HEK293 (cell line): ENCODE measurements at regions not wholly inside any gene's neighbourhood (a gene's known extent, or its start where the extent isn't known, plus 50 kb on each side); places are given as distances from the start of the nearest gene placed in this dataset.

Source experiments
- BCL11A ChIP-seq: fragments of 450-650 bp; formaldehyde crosslinking; IDR thresholded peaks from 2 replicates; pipeline ENCODE4 v1.5.1; 2016; ENCODE audit warnings: low read depth, missing biosample characterization, missing genetic modification characterization
- FEZF1 ChIP-seq: fragments of 450-650 bp; formaldehyde crosslinking; IDR thresholded peaks from 2 replicates; pipeline ENCODE4 v1.5.1; 2016; ENCODE audit warnings: missing biosample characterization, missing genetic modification characterization
- GLIS2 ChIP-seq: fragments of 450-650 bp; formaldehyde crosslinking; IDR thresholded peaks from 2 replicates; pipeline ENCODE4 v1.5.1; 2016; ENCODE audit warnings: missing biosample characterization, missing genetic modification characterization
- KLF1 ChIP-seq: fragments of 450-650 bp; formaldehyde crosslinking; IDR thresholded peaks from 2 replicates; pipeline ENCODE4 v1.5.1; 2016; ENCODE audit warnings: missing biosample characterization, missing genetic modification characterization
- MEIS1 ChIP-seq: sonication (generic); formaldehyde crosslinking; IDR thresholded peaks from 2 replicates; pipeline ENCODE4 v1.8.1; 2022; ENCODE audit warnings: missing genetic modification reagents, mild to moderate bottlenecking, borderline replicate concordance
- SETDB1 ChIP-seq: IDR thresholded peaks from one replicate; pipeline ENCODE4 v1.6.1; 2017; ENCODE audit warnings: mild to moderate bottlenecking, low read length, moderate library complexity, mixed read lengths; ENCODE audit not compliant: insufficient read length
- ZEB2 ChIP-seq: fragments of 450-650 bp; formaldehyde crosslinking; IDR thresholded peaks from 2 replicates; pipeline ENCODE4 v1.5.1; 2016; ENCODE audit warnings: missing biosample characterization, missing genetic modification characterization
- ZFP69B ChIP-seq: fragments of 450-650 bp; formaldehyde crosslinking; IDR thresholded peaks from 2 replicates; pipeline ENCODE4 v1.5.1; 2016; ENCODE audit warnings: missing biosample characterization, missing genetic modification characterization
- ZNF19 ChIP-seq: fragments of 450-650 bp; formaldehyde crosslinking; IDR thresholded peaks from 2 replicates; pipeline ENCODE4; 2016; ENCODE audit warnings: missing biosample characterization, missing genetic modification characterization, low read depth
- ZNF214 ChIP-seq: fragments of 450-650 bp; formaldehyde crosslinking; IDR thresholded peaks from 2 replicates; pipeline ENCODE4 v1.5.1; 2017; ENCODE audit warnings: missing biosample characterization, mild to moderate bottlenecking, missing genetic modification characterization, borderline replicate concordance
- ZNF221 ChIP-seq: fragments of 450-650 bp; formaldehyde crosslinking; IDR thresholded peaks from 2 replicates; pipeline ENCODE4 v1.5.1; 2017; ENCODE audit warnings: missing biosample characterization, missing genetic modification characterization, borderline replicate concordance
- ZNF239 ChIP-seq: fragments of 450-650 bp; formaldehyde crosslinking; IDR thresholded peaks from 2 replicates; pipeline ENCODE4 v1.5.1; 2016; ENCODE audit warnings: missing biosample characterization, missing genetic modification characterization
- ZNF24 ChIP-seq: fragments of 450-650 bp; formaldehyde crosslinking; IDR thresholded peaks from 2 replicates; pipeline ENCODE4 v1.5.1; 2016; ENCODE audit warnings: missing biosample characterization, missing genetic modification characterization
- ZNF274 ChIP-seq, 2 experiments: fragments of 200-500 bp in 1 of 2; fragments of 450-650 bp in 1 of 2; sonication (Bioruptor generic) in 1 of 2; formaldehyde crosslinking in 1 of 2; IDR thresholded peaks; 2 replicates each; pipeline versions ENCODE4 v1.5.1 to v1.6.1; 2014 to 2016; ENCODE audit warnings: borderline replicate concordance in 1 of 2, inconsistent platforms in 1 of 2, low read length in 1 of 2, missing biosample characterization in 1 of 2, missing genetic modification characterization in 1 of 2
- ZNF292 ChIP-seq: fragments of 450-650 bp; formaldehyde crosslinking; IDR thresholded peaks from 2 replicates; pipeline ENCODE4 v1.5.1; 2016; ENCODE audit warnings: low read depth, missing biosample characterization, missing genetic modification characterization, borderline replicate concordance
- ZNF366 ChIP-seq: fragments of 450-650 bp; formaldehyde crosslinking; conservative IDR thresholded peaks from 2 replicates; pipeline ENCODE4 v1.5.1; 2016; ENCODE audit warnings: missing biosample characterization, missing genetic modification characterization
- ZNF510 ChIP-seq: fragments of 450-650 bp; formaldehyde crosslinking; IDR thresholded peaks from 2 replicates; pipeline ENCODE4 v1.5.1; 2018; ENCODE audit warnings: mild to moderate bottlenecking, missing genetic modification characterization, missing biosample characterization; ENCODE audit not compliant: insufficient replicate concordance
- ZNF558 ChIP-seq: fragments of 450-650 bp; formaldehyde crosslinking; IDR thresholded peaks from 2 replicates; pipeline ENCODE4 v1.5.1; 2016; ENCODE audit warnings: missing biosample characterization, missing genetic modification characterization
- ZNF560 ChIP-seq: fragments of 450-650 bp; formaldehyde crosslinking; IDR thresholded peaks from 2 replicates; pipeline ENCODE4 v1.5.1; 2017; ENCODE audit warnings: missing biosample characterization, missing genetic modification characterization, borderline replicate concordance
- ZNF596 ChIP-seq: fragments of 450-650 bp; IDR thresholded peaks from 2 replicates; pipeline ENCODE4 v1.5.0; 2018; ENCODE audit warnings: missing biosample characterization, mild to moderate bottlenecking, missing genetic modification characterization, moderate library complexity
- ZNF629 ChIP-seq: fragments of 450-650 bp; formaldehyde crosslinking; IDR thresholded peaks from 2 replicates; pipeline ENCODE4 v1.5.1; 2017; ENCODE audit warnings: missing biosample characterization, missing genetic modification characterization
- ZNF654 ChIP-seq: fragments of 450-650 bp; formaldehyde crosslinking; IDR thresholded peaks from 2 replicates; pipeline ENCODE4 v1.5.1; 2016; ENCODE audit warnings: low read depth, missing biosample characterization, missing genetic modification characterization
- ZNF837 ChIP-seq: fragments of 450-650 bp; formaldehyde crosslinking; IDR thresholded peaks from 2 replicates; pipeline ENCODE4 v1.5.1; 2016; ENCODE audit warnings: missing biosample characterization, missing genetic modification characterization
- TF ChIP-seq, protein P1 (sequence below): fragments of 450-650 bp; formaldehyde crosslinking; IDR thresholded peaks from 2 replicates; pipeline ENCODE4 v1.5.1; 2016; ENCODE audit warnings: missing biosample characterization, missing genetic modification characterization
- TF ChIP-seq, protein P2 (sequence below): fragments of 450-650 bp; formaldehyde crosslinking; IDR thresholded peaks from 2 replicates; pipeline ENCODE4 v1.5.1; 2016; ENCODE audit warnings: missing biosample characterization, missing genetic modification characterization
- TF ChIP-seq, protein P3 (sequence below): fragments of 450-650 bp; formaldehyde crosslinking; IDR thresholded peaks from 2 replicates; pipeline ENCODE4; 2016; ENCODE audit warnings: missing biosample characterization, missing genetic modification characterization
- TF ChIP-seq, protein P4 (sequence below): fragments of 450-650 bp; formaldehyde crosslinking; IDR thresholded peaks from 2 replicates; pipeline ENCODE4 v1.5.1; 2016; ENCODE audit warnings: missing biosample characterization, missing genetic modification characterization
- TF ChIP-seq, protein P5 (sequence below): fragments of 450-650 bp; formaldehyde crosslinking; IDR thresholded peaks from 2 replicates; pipeline ENCODE4 v1.5.1; 2016; ENCODE audit warnings: missing biosample characterization, missing genetic modification characterization
- TF ChIP-seq, protein P6 (sequence below): fragments of 450-650 bp; formaldehyde crosslinking; IDR thresholded peaks from 2 replicates; pipeline ENCODE4 v1.5.1; 2016; ENCODE audit warnings: missing biosample characterization, missing genetic modification characterization
- TF ChIP-seq, protein P7 (sequence below): fragments of 450-650 bp; formaldehyde crosslinking; IDR thresholded peaks from 2 replicates; pipeline ENCODE4 v1.5.1; 2017; ENCODE audit warnings: missing biosample characterization, missing genetic modification characterization

DNA sequence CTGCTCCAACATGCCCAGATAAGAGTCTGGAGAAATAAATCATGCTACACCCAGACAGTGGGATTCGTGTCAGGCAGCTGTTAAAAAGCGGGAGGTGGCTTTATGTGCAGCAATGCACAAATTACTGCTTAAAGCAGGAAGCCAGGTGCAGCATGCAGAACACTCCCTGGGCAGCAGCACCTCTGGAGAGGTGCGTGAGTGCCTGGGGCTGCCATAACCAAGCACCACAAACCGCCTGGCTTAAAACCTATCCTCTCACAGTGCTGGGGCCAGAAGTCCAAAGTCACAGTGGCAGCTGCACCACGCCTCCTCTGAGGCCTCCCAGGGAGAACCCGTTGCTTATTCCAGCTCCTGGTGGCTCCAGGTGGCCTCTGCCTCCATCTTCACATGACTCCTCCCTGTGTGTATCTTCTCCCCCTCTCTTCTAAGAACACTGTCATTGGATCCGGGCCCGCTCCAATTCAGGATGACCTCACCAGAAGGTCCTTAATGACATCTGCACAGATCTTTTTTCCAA lies 115.6 kb downstream of the SIK1 start (continued):
- TF ChIP-seq ZNF214 (tag by site-specific recombination) (no peak), ZFP69B (tag by site-specific recombination) (no peak), ZNF24 (tag by site-specific recombination) (no peak), ZNF366 (peak; percentile 61), ZNF596 (tag by site-specific recombination) (no peak), ZNF654 (tag by site-specific recombination) (no peak), ZEB2 (tag by site-specific recombination) (no peak), ZNF19 (no peak), ZNF274 (IDR thresholded peaks at IDR 0.05; ENCODE audit: low read length) (no peak), ZNF274 (tag by site-specific recombination; IDR thresholded peaks at IDR 0.05; ENCODE audit: borderline replicate concordance) (no peak), ZNF221 (no peak), ZNF837 (no peak), MEIS1 (CRISPR knock-in tag) (no peak), GLIS2 (no peak), ZNF510 (tag by site-specific recombination) (no peak), ZNF558 (tag by site-specific recombination) (no peak), ZNF239 (tag by site-specific recombination) (no peak), FEZF1 (tag by site-specific recombination) (no peak), KLF1 (tag by site-specific recombination) (peak; percentile 66), ZNF292 (tag by site-specific recombination) (no peak), BCL11A (tag by site-specific recombination) (no peak), ZNF629 (tag by site-specific recombination) (peak; percentile 72), ZNF560 (tag by site-specific recombination) (no peak), SETDB1 (no peak)
- TF ChIP-seq, protein P1, sequence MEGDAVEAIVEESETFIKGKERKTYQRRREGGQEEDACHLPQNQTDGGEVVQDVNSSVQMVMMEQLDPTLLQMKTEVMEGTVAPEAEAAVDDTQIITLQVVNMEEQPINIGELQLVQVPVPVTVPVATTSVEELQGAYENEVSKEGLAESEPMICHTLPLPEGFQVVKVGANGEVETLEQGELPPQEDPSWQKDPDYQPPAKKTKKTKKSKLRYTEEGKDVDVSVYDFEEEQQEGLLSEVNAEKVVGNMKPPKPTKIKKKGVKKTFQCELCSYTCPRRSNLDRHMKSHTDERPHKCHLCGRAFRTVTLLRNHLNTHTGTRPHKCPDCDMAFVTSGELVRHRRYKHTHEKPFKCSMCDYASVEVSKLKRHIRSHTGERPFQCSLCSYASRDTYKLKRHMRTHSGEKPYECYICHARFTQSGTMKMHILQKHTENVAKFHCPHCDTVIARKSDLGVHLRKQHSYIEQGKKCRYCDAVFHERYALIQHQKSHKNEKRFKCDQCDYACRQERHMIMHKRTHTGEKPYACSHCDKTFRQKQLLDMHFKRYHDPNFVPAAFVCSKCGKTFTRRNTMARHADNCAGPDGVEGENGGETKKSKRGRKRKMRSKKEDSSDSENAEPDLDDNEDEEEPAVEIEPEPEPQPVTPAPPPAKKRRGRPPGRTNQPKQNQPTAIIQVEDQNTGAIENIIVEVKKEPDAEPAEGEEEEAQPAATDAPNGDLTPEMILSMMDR (tag by site-specific recombination): no peak
- TF ChIP-seq, protein P2, sequence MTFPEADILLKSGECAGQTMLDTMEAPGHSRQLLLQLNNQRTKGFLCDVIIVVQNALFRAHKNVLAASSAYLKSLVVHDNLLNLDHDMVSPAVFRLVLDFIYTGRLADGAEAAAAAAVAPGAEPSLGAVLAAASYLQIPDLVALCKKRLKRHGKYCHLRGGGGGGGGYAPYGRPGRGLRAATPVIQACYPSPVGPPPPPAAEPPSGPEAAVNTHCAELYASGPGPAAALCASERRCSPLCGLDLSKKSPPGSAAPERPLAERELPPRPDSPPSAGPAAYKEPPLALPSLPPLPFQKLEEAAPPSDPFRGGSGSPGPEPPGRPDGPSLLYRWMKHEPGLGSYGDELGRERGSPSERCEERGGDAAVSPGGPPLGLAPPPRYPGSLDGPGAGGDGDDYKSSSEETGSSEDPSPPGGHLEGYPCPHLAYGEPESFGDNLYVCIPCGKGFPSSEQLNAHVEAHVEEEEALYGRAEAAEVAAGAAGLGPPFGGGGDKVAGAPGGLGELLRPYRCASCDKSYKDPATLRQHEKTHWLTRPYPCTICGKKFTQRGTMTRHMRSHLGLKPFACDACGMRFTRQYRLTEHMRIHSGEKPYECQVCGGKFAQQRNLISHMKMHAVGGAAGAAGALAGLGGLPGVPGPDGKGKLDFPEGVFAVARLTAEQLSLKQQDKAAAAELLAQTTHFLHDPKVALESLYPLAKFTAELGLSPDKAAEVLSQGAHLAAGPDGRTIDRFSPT: no peak
- TF ChIP-seq, protein P3, sequence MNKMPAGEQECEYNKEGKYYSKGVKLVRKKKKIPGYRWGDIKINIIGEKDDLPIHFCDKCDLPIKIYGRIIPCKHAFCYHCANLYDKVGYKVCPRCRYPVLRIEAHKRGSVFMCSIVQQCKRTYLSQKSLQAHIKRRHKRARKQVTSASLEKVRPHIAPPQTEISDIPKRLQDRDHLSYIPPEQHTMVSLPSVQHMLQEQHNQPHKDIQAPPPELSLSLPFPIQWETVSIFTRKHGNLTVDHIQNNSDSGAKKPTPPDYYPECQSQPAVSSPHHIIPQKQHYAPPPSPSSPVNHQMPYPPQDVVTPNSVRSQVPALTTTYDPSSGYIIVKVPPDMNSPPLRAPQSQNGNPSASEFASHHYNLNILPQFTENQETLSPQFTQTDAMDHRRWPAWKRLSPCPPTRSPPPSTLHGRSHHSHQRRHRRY (tag by site-specific recombination): no peak
- TF ChIP-seq, protein P4, sequence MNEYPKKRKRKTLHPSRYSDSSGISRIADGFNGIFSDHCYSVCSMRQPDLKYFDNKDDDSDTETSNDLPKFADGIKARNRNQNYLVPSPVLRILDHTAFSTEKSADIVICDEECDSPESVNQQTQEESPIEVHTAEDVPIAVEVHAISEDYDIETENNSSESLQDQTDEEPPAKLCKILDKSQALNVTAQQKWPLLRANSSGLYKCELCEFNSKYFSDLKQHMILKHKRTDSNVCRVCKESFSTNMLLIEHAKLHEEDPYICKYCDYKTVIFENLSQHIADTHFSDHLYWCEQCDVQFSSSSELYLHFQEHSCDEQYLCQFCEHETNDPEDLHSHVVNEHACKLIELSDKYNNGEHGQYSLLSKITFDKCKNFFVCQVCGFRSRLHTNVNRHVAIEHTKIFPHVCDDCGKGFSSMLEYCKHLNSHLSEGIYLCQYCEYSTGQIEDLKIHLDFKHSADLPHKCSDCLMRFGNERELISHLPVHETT (tag by site-specific recombination): 0 out of 2 replicates have a peak, but pooled peaks have one; percentile 49
- TF ChIP-seq, protein P5, sequence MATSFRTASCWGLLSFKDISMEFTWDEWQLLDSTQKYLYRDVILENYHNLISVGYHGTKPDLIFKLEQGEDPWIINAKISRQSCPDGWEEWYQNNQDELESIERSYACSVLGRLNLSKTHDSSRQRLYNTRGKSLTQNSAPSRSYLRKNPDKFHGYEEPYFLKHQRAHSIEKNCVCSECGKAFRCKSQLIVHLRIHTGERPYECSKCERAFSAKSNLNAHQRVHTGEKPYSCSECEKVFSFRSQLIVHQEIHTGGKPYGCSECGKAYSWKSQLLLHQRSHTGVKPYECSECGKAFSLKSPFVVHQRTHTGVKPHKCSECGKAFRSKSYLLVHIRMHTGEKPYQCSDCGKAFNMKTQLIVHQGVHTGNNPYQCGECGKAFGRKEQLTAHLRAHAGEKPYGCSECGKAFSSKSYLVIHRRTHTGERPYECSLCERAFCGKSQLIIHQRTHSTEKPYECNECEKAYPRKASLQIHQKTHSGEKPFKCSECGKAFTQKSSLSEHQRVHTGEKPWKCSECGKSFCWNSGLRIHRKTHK (tag by site-specific recombination): no peak
- TF ChIP-seq, protein P6, sequence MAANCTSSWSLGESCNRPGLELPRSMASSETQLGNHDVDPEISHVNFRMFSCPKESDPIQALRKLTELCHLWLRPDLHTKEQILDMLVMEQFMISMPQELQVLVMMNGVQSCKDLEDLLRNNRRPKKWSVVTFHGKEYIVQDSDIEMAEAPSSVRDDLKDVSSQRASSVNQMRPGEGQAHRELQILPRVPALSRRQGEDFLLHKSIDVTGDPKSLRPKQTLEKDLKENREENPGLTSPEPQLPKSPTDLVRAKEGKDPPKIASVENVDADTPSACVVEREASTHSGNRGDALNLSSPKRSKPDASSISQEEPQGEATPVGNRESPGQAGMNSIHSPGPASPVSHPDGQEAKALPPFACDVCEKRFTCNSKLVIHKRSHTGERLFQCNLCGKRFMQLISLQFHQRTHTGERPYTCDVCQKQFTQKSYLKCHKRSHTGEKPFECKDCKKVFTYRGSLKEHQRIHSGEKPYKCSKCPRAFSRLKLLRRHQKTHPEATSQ: no peak
- TF ChIP-seq, protein P7, sequence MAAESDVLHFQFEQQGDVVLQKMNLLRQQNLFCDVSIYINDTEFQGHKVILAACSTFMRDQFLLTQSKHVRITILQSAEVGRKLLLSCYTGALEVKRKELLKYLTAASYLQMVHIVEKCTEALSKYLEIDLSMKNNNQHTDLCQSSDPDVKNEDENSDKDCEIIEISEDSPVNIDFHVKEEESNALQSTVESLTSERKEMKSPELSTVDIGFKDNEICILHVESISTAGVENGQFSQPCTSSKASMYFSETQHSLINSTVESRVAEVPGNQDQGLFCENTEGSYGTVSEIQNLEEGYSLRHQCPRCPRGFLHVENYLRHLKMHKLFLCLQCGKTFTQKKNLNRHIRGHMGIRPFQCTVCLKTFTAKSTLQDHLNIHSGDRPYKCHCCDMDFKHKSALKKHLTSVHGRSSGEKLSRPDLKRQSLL (tag by site-specific recombination): peak; percentile 50; the same call in 1 of the 2 replicates
